Liver (tissue), 8 donors: ENCODE measurements at regions not wholly inside any gene's neighbourhood (a gene's known extent, or its start where the extent isn't known, plus 50 kb on each side); places are given as distances from the start of the nearest gene placed in this dataset.

Source experiments
- DNase-seq: peaks from one replicate; pipeline ENCODE4 v3.0.0-alpha.2; 2017; ENCODE audit warnings: low spot score
- H3K27ac ChIP-seq, 2 donors: one replicate each; pipeline ENCODE4 v1.7.0; 2013; ENCODE audit warnings: inconsistent platforms in 2 of 2, low read length in 2 of 2, control low read depth in 1 of 2, low read depth in 1 of 2, mild to moderate bottlenecking in 1 of 2
- H3K27me3 ChIP-seq, 4 donors: one replicate each; pipeline versions ENCODE4 v1.6.1 to v1.7.0; 2013; ENCODE audit warnings: low read length in 3 of 4, inconsistent platforms in 1 of 4, mild to moderate bottlenecking in 1 of 4, moderate library complexity in 1 of 4; ENCODE audit not compliant: control insufficient read depth in 4 of 4, insufficient read depth in 4 of 4
- H3K36me3 ChIP-seq, 4 donors: one replicate each; pipeline versions ENCODE4 v1.6.1 to v1.7.0; 2013; ENCODE audit warnings: low read length in 3 of 4, mild to moderate bottlenecking in 3 of 4, low read depth in 1 of 4, moderate library complexity in 1 of 4; ENCODE audit not compliant: control insufficient read depth in 4 of 4, insufficient read depth in 3 of 4
- H3K4me1 ChIP-seq, 4 donors: one replicate each; pipeline versions ENCODE4 v1.6.1 to v1.7.0; 2013; ENCODE audit warnings: low read length in 3 of 4, mild to moderate bottlenecking in 3 of 4, moderate library complexity in 1 of 4; ENCODE audit not compliant: control insufficient read depth in 4 of 4, insufficient read depth in 4 of 4
- H3K4me3 ChIP-seq, 3 donors: one replicate each; pipeline versions ENCODE4 v1.6.1 to v1.7.0; 2013; ENCODE audit warnings: low read length in 3 of 3, control low read depth in 1 of 3, low read depth in 1 of 3, mild to moderate bottlenecking in 1 of 3
- H3K9ac ChIP-seq, 2 donors: one replicate each; pipeline ENCODE4 v1.7.0; 2013; ENCODE audit warnings: low read length in 2 of 2, mild to moderate bottlenecking in 2 of 2, moderate library complexity in 2 of 2, control low read depth in 1 of 2, low read depth in 1 of 2
- H3K9me3 ChIP-seq, 4 donors: one replicate each; pipeline versions ENCODE4 v1.6.1 to v1.7.0; 2013; ENCODE audit warnings: low read length in 3 of 4; ENCODE audit not compliant: control insufficient read depth in 4 of 4
- CTCF ChIP-seq: fragments of 150-350 bp; IDR thresholded peaks from 2 replicates; pipeline ENCODE4 v1.5.1; 2017; ENCODE audit warnings: improper control_type of control experiment, low read depth, low read length; ENCODE audit not compliant: missing input control
- EGR1 ChIP-seq, 2 donors: IDR thresholded peaks; 2 replicates each; pipeline ENCODE4 v1.6.1; 2016 to 2018; ENCODE audit warnings: antibody characterized with exemption in 2 of 2, low read depth in 2 of 2
- FOXA1 ChIP-seq: IDR thresholded peaks from 2 replicates; pipeline ENCODE4 v1.6.1; 2016; ENCODE audit warnings: antibody characterized with exemption
- GABPA ChIP-seq, 2 donors: IDR thresholded peaks in 1 of 2; conservative IDR thresholded peaks in 1 of 2; 2 replicates each; pipeline ENCODE4 v1.6.1; 2016; ENCODE audit warnings: antibody characterized with exemption in 2 of 2, mild to moderate bottlenecking in 1 of 2, moderate library complexity in 1 of 2
- HNF4A ChIP-seq, 2 donors: conservative IDR thresholded peaks; 2 replicates each; pipeline ENCODE4 v1.6.1; 2016; ENCODE audit warnings: antibody characterized with exemption in 2 of 2, mild to moderate bottlenecking in 2 of 2
- HNF4G ChIP-seq: IDR thresholded peaks from 2 replicates; pipeline ENCODE4 v1.6.1; 2016; ENCODE audit warnings: antibody characterized with exemption
- JUND ChIP-seq, 2 donors: IDR thresholded peaks; 2 replicates each; pipeline ENCODE4 v1.6.1; 2016; ENCODE audit warnings: antibody characterized with exemption in 2 of 2
- NR2F2 ChIP-seq: IDR thresholded peaks from 2 replicates; pipeline ENCODE4 v1.6.1; 2016; ENCODE audit warnings: antibody characterized with exemption
- RAD21 ChIP-seq, 2 donors: IDR thresholded peaks; 2 replicates each; pipeline ENCODE4 v1.6.1; 2016; ENCODE audit warnings: antibody characterized with exemption in 2 of 2, mild to moderate bottlenecking in 2 of 2
- REST ChIP-seq: IDR thresholded peaks from 2 replicates; pipeline ENCODE4 v1.6.1; 2016; ENCODE audit warnings: antibody characterized with exemption, mild to moderate bottlenecking
- RXRA ChIP-seq, 2 donors: IDR thresholded peaks; 2 replicates each; pipeline ENCODE4 v1.6.1; 2017 to 2018; ENCODE audit warnings: antibody characterized with exemption in 2 of 2, mild to moderate bottlenecking in 1 of 2
- SP1 ChIP-seq: IDR thresholded peaks from 2 replicates; pipeline ENCODE4 v1.6.1; 2018; ENCODE audit warnings: antibody characterized with exemption, mild to moderate bottlenecking
- TAF1 ChIP-seq: conservative IDR thresholded peaks from 2 replicates; pipeline ENCODE4 v1.6.1; 2016; ENCODE audit warnings: antibody characterized with exemption, mild to moderate bottlenecking
- WGBS: extraction: QIAGEN DNeasy Blood & Tissue Kit; methylation state at CpG from one replicate; pipeline ENCODE4 v1.1.7; 2013; 5-methylcytosine and 5-hydroxymethylcytosine counted together
- TF ChIP-seq, protein P1 (sequence below): IDR thresholded peaks from 2 replicates; pipeline ENCODE4 v1.6.1; 2016; ENCODE audit warnings: antibody characterized with exemption
- TF ChIP-seq, protein P2 (sequence below): IDR thresholded peaks from 2 replicates; pipeline ENCODE4 v1.6.1; 2016; ENCODE audit warnings: antibody characterized with exemption
- donor health status: healthy.
- donor health status: healthy.
- donor health status: healthy.
- donor health status: healthy.
- donor health status: healthy.

DNA sequence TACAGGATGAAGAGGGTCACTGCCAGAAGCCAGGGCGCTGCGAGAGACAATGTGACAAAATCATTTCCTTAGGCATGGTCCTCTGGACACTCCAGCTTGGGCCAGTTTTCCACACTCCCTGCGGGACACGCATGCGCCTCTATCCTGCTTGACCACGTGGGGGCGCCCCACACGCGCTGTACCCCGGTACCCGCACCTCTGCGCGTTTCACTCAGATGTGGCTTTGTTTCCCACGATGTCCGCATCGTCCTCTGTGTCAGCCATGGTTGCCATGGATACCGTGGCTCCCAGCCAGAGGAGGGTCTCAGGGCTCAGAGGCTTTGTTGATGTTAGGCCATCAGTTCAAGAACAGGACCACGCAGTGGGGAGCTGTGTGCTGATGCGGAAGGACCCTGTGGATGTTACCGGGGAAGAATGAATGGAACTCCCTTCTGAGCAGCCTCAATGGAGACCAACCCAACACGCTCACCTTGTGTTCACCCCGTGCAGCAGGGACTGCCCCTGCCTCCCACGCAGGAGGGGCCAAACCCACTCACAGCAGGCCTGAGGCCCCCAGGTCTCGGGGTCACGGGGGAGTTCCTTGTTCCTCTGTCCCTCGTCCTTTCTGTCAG, 65.8 kb upstream of the SLC22A11 start:
- no peaks in the 10 kb centered on the region for H3K36me3 ChIP-seq
- no peak overlapping the region for H3K27ac ChIP-seq
- no peak overlapping the region for H3K4me3 ChIP-seq
- peaks cover 0 to 5% (median 4%) of the 10 kb centered on the region in 4 donors for H3K27me3 ChIP-seq
- no peaks in the 10 kb centered on the region for H3K9me3 ChIP-seq
- H3K9ac ChIP-seq: no peak overlapping the region
- TF ChIP-seq, protein P1, sequence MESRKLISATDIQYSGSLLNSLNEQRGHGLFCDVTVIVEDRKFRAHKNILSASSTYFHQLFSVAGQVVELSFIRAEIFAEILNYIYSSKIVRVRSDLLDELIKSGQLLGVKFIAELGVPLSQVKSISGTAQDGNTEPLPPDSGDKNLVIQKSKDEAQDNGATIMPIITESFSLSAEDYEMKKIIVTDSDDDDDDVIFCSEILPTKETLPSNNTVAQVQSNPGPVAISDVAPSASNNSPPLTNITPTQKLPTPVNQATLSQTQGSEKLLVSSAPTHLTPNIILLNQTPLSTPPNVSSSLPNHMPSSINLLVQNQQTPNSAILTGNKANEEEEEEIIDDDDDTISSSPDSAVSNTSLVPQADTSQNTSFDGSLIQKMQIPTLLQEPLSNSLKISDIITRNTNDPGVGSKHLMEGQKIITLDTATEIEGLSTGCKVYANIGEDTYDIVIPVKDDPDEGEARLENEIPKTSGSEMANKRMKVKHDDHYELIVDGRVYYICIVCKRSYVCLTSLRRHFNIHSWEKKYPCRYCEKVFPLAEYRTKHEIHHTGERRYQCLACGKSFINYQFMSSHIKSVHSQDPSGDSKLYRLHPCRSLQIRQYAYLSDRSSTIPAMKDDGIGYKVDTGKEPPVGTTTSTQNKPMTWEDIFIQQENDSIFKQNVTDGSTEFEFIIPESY: no peak
- peak; percentile 47 to 76 for TF ChIP-seq RAD21 (IDR thresholded peaks at IDR 0.05)
- peak; percentile 35 for TF ChIP-seq CTCF
- peak; percentile 63 for DNase-seq
- H3K4me1 ChIP-seq: no peaks in the 10 kb centered on the region
- WGBS: 22% methylated on average over 26 of the region's 26 CpGs

GRCh38 chr11:64490562-64491216, 65.1 kb upstream of the SLC22A11 start:
- no peak for DNase-seq
- no peak for TF ChIP-seq GABPA (IDR thresholded peaks at IDR 0.05 in 1 of 2, conservative IDR thresholded peaks at IDR 0.05 in 1 of 2)
- TF ChIP-seq SP1: no peak
- no peak for TF ChIP-seq TAF1
- TF ChIP-seq RAD21 (IDR thresholded peaks at IDR 0.05): no peak
- TF ChIP-seq HNF4A (conservative IDR thresholded peaks at IDR 0.05): no peak
- TF ChIP-seq EGR1 (IDR thresholded peaks at IDR 0.05; ENCODE audit: low read depth in 2 of 2): no peak
- TF ChIP-seq NR2F2: no peak
- no peak overlapping the region for H3K4me3 ChIP-seq
- 73% methylated on average over 22 of the region's 22 CpGs for WGBS
- H3K27ac ChIP-seq: no peak overlapping the region
- H3K27me3 ChIP-seq: peaks cover 0 to 5% (median 2%) of the 10 kb centered on the region in 4 donors
- H3K36me3 ChIP-seq: no peaks in the 10 kb centered on the region
- no peaks in the 10 kb centered on the region for H3K4me1 ChIP-seq
- no peaks in the 10 kb centered on the region for H3K9me3 ChIP-seq
- no peak overlapping the region for H3K9ac ChIP-seq

- H3K36me3 ChIP-seq: no peaks in the 10 kb centered on the region
- no peaks in the 10 kb centered on the region for H3K9me3 ChIP-seq
- WGBS: 66% methylated on average over 1 of the region's 1 CpG
These were observed 63.2 kb upstream of the SLC22A11 start for GRCh38 chr11:64492561-64492960.

More at GRCh38 chr11:64492561-64492960, 63.2 kb upstream of the SLC22A11 start:
- H3K27me3 ChIP-seq: peaks cover 0 to 5% (median 2%) of the 10 kb centered on the region in 4 donors
- no peaks in the 10 kb centered on the region for H3K4me1 ChIP-seq
- no peak overlapping the region for H3K27ac ChIP-seq
- TF ChIP-seq RXRA (IDR thresholded peaks at IDR 0.05) (no peak), GABPA (IDR thresholded peaks at IDR 0.05 in 1 of 2, conservative IDR thresholded peaks at IDR 0.05 in 1 of 2) (no peak), HNF4A (conservative IDR thresholded peaks at IDR 0.05) (no peak), NR2F2 (no peak), FOXA1 (no peak), EGR1 (IDR thresholded peaks at IDR 0.05; ENCODE audit: low read depth in 2 of 2) (no peak), REST (no peak), TAF1 (no peak), SP1 (no peak), JUND (IDR thresholded peaks at IDR 0.05) (no peak), HNF4G (no peak), RAD21 (IDR thresholded peaks at IDR 0.05) (no peak), CTCF (no peak)
- TF ChIP-seq, protein P2, sequence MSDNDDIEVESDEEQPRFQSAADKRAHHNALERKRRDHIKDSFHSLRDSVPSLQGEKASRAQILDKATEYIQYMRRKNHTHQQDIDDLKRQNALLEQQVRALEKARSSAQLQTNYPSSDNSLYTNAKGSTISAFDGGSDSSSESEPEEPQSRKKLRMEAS: no peak
- H3K9ac ChIP-seq: no peak overlapping the region
- no peak overlapping the region for H3K4me3 ChIP-seq
- no peak for DNase-seq
